Stomach (tissue), 8 donors: ENCODE measurements at regions not wholly inside any gene's neighbourhood (a gene's known extent, or its start where the extent isn't known, plus 50 kb on each side); places are given as distances from the start of the nearest gene placed in this dataset.
A peak's percentile ranks its signal among the peaks of the same experiment; 100 is the strongest.

Experiments
- DNase-seq, 2 donors: peaks; one replicate each; pipeline versions ENCODE4 v3.0.0 to v3.0.0-alpha.2; 2013 to 2019
- H3K27ac ChIP-seq, 5 donors: fragments of 200-600 bp in 4 of 5; sonication (generic) in 4 of 5; one replicate each; pipeline ENCODE4 v1.5.1; 2013 to 2019; ENCODE audit warnings: mild to moderate bottlenecking in 1 of 5, moderate library complexity in 1 of 5
- H3K27me3 ChIP-seq, 3 donors: fragments of 200-600 bp; sonication (generic); one replicate each; pipeline ENCODE4 v1.5.1; 2017 to 2019; ENCODE audit warnings: mixed run types in 1 of 3
- H3K36me3 ChIP-seq, 4 donors: fragments of 200-600 bp; sonication (generic); 1 replicate in 3 of 4; 2 replicates in 1 of 4; pipeline ENCODE4 v1.5.1; 2016 to 2019
- H3K4me1 ChIP-seq, 4 donors: fragments of 200-600 bp; sonication (generic); one replicate each; pipeline ENCODE4 v1.5.1; 2016 to 2019
- H3K4me3 ChIP-seq, 4 donors: fragments of 200-600 bp; sonication (generic) in 3 of 4; one replicate each; pipeline ENCODE4 v1.5.1; 2016 to 2019; ENCODE audit warnings: mild to moderate bottlenecking in 1 of 4
- H3K9me3 ChIP-seq, 4 donors: fragments of 200-600 bp; sonication (generic); one replicate each; pipeline ENCODE4 v1.5.1; 2016 to 2019
- CTCF ChIP-seq, 7 experiments: fragments of 450-650 bp in 4 of 7; fragments of 200-600 bp in 3 of 7; sonication (generic) in 3 of 7; IDR thresholded peaks; one replicate each; pipeline ENCODE4 v1.5.1; 2016 to 2019; ENCODE audit warnings: antibody characterized with exemption in 7 of 7, control low read depth in 2 of 7, mild to moderate bottlenecking in 1 of 7
- EP300 ChIP-seq: sonication (generic); formaldehyde crosslinking; IDR thresholded peaks from one replicate; pipeline ENCODE4 v1.6.1; 2017; ENCODE audit warnings: antibody characterized with exemption
- POLR2A ChIP-seq, 4 donors: fragments of 450-650 bp; IDR thresholded peaks; one replicate each; pipeline ENCODE4 v1.6.1; 2016; ENCODE audit warnings: antibody characterized with exemption in 4 of 4, control low read depth in 2 of 4, mild to moderate bottlenecking in 1 of 4, moderate library complexity in 1 of 4
- POLR2AphosphoS5 ChIP-seq, 3 donors: sonication (generic); formaldehyde crosslinking; IDR thresholded peaks; one replicate each; pipeline ENCODE4 v1.6.1; 2016; ENCODE audit warnings: antibody characterized with exemption in 3 of 3
- WGBS, 5 donors: extraction: QIAGEN DNeasy Blood & Tissue Kit in 3 of 5; methylation state at CpG; one replicate each; pipeline versions ENCODE4 v1.1.5 to v1.1.7; 2013 to 2018; 5-methylcytosine and 5-hydroxymethylcytosine counted together
- intact Hi-C: fragments of 100-400 bp; cut with DNase I; formaldehyde crosslinking; loops from one replicate; pipeline ENCODE4 v1.15.1; 2023; ENCODE audit warnings: low total_unique reads
- donor health status: healthy with polysubstance abuse.
- donor health status: Bipolar disorder and iron deficiency.
- donor health status: healthy.

DNA sequence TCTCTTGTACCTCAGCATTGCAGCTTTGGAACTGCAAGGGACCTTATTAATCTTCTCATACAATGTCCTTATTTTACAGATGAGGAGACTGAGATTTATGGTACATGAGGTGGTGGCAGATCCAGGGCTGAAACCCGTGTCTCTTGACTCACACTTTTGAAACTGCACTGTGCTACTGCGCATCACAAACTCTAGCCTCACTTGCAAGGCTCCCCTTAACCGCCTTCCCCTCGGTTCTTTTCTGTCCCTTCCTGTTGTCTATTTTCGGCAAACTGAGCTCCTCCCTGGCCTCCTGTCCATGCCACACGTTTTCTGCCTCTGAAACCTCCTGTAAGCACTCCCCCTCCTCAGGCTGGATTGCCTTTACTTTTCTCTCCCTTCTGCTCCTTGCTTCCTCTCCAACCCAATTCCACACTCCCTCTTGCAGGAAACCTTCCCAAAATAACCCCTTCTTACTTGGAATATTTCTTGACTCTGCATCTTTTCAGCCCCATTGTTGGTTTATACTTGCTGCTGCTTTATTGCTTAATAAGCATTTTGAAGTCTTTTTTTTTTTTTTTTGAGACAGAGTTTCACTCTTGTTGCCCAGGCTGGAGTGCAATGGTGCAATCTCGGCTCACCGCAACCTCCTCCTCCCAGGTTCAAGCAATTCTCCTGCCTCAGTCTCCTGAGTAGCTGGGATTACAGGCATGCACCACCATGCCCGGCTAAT, 72.4 kb upstream of the CISTR start:
- Histone ChIP-seq H3K27me3 (peaks cover 0 to 46% (median 2%) of the 10 kb centered on the region in 3 donors), H3K4me1 (peaks cover 0 to 5% (median 0%) of the 10 kb centered on the region in 4 donors), H3K27ac (no peak overlapping the region), H3K4me3 (no peak overlapping the region), H3K36me3 (no peaks in the 10 kb centered on the region), H3K9me3 (no peaks in the 10 kb centered on the region)
- DNase-seq = no peak
- TF ChIP-seq POLR2AphosphoS5 (IDR thresholded peaks at IDR 0.05) (no peak), POLR2A (IDR thresholded peaks at IDR 0.05) (no peak), CTCF (IDR thresholded peaks at IDR 0.05) (no peak), EP300 (no peak)
- intact Hi-C loops = no loop called here
- WGBS, 5 donors = 57 to 81% (median 70%) methylated on average over 9 of the region's 9 CpGs

DNA sequence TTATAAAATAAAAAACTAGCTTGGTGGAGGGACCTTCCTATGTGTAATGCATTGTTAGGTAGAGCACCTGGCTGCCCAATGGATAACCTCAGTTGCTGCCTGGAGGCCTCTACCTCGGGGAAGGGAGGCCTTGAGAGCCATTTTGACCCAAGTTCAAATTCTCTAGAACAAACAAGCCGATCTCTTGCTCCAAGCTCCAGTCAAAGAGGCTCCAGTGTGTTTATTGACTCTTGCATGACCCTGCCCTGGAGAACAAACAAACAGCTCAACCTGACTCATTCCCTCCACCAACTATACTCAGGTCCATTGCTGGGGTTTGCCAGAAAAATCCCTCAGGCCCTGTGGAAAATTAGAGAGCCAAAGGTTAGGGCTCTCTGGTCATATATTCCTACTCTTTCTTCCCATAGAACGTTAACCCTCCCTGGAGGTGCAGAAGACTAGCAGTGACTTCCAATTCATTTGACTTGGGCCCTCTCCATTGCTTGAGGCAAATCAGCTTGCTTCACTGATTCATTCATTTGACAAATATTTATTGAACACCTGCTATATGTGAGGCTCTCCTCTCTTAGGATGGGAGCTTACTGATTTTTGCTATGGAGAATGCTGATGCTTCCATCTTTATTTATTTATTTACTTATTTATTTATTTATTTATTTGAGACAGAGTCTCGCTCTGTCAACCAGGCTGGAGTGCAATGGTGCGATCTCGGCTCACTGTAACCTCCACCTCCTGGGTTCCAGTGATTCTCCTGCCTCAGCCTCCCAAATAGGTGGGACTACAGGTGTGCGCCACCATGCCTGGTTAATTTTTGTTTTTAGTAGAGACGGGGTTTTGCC, 73.7 kb upstream of the CISTR start:
- Histone ChIP-seq H3K27ac (peak overlapping the region in 1 of 5 donors; percentile 52), H3K9me3 (no peaks in the 10 kb centered on the region), H3K4me3 (no peak overlapping the region), H3K4me1 (peaks cover 0 to 5% (median 0%) of the 10 kb centered on the region in 4 donors), H3K27me3 (peaks cover 0 to 33% (median 0%) of the 10 kb centered on the region in 3 donors), H3K36me3 (no peaks in the 10 kb centered on the region)
- WGBS, 5 donors = 67 to 74% (median 71%) methylated on average over 8 of the region's 8 CpGs
- intact Hi-C loops = no loop called here
- peak; percentile 39 to 55 for DNase-seq
- TF ChIP-seq CTCF (IDR thresholded peaks at IDR 0.05) = no peak
- peak in 1 of 3 donors; percentile 57 for TF ChIP-seq POLR2AphosphoS5 (IDR thresholded peaks at IDR 0.05)

DNA sequence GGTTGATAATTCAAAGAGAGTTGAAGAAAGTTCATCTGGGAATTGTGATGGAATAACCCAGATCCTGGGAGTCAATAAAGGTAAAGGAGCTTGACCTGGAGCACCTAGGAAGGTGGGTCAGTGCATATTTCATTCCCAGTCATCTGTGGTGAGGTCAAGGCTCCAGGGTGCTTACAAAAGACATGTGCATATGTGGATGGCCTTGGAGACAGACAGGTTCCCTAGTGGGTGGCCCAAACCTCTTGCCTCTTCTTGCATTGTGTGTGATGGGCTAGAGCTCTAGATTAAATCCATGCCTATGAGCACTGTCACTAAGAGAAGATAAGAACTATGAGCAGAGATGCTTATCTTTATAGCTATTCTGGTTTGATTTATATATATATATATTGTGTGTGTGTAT, 75.5 kb upstream of the CISTR start:
- Histone ChIP-seq H3K4me1 (peaks cover 0 to 5% (median 0%) of the 10 kb centered on the region in 4 donors), H3K27ac (no peak overlapping the region), H3K9me3 (no peaks in the 10 kb centered on the region), H3K4me3 (no peak overlapping the region), H3K36me3 (no peaks in the 10 kb centered on the region), H3K27me3 (peaks cover 0 to 30% (median 0%) of the 10 kb centered on the region in 3 donors)
- TF ChIP-seq EP300 (no peak), POLR2A (IDR thresholded peaks at IDR 0.05) (no peak), CTCF (IDR thresholded peaks at IDR 0.05) (no peak), POLR2AphosphoS5 (IDR thresholded peaks at IDR 0.05) (no peak)
- DNase-seq = no peak
- intact Hi-C loops = no loop called here

DNA sequence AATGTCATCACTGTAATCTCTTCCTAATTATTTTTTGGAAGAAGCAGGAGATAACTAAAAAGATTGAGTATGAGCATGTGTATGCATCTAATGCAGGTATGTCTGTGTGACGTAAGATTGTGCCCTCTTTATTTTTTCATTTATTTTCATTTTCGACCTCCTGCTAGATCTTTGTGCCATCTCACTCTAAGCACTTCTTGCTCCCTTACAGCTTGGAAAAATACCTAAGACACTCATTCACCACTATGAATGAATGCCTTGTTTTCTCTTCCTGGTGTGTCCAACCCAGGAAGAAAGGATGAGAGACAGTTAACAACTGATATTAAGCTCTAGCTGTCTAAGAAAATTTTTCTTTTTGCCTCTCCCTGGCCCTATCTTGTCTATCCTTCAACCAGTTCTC, 76.8 kb upstream of the CISTR start:
- no peaks in the 10 kb centered on the region for H3K36me3 ChIP-seq
- no peak for DNase-seq
- no peak overlapping the region for H3K4me3 ChIP-seq
- no peak for TF ChIP-seq EP300
- TF ChIP-seq POLR2A (IDR thresholded peaks at IDR 0.05) = no peak
- no peak for TF ChIP-seq CTCF (IDR thresholded peaks at IDR 0.05)
- no peak for TF ChIP-seq POLR2AphosphoS5 (IDR thresholded peaks at IDR 0.05)
- H3K9me3 ChIP-seq = no peaks in the 10 kb centered on the region
- 66 to 84% (median 67%) methylated on average over 2 of the region's 2 CpGs for WGBS, 5 donors
- intact Hi-C loops = no loop called here
- peaks cover 0 to 33% (median 6%) of the 10 kb centered on the region in 3 donors for H3K27me3 ChIP-seq
- H3K27ac ChIP-seq = no peak overlapping the region
- peaks cover 0 to 5% (median 0%) of the 10 kb centered on the region in 4 donors for H3K4me1 ChIP-seq
